HG02981 (cell line): ENCODE measurements at regions not wholly inside any gene's neighbourhood (a gene's known extent, or its start where the extent isn't known, plus 50 kb on each side); places are given as distances from the start of the nearest gene placed in this dataset.
"Not testable (repeated sequence)": the region's sequence is repeated elsewhere in the genome, so short reads cannot be mapped to it uniquely, and the experiment has no call there.

Source experiments
- ATAC-seq: cut with Tn5 transposase; IDR thresholded peaks from one replicate; pipeline ENCODE4 v1.9.1; 2021; ENCODE audit warnings: mild to moderate bottlenecking, moderate library complexity; ENCODE audit not compliant: unreplicated experiment

DNA sequence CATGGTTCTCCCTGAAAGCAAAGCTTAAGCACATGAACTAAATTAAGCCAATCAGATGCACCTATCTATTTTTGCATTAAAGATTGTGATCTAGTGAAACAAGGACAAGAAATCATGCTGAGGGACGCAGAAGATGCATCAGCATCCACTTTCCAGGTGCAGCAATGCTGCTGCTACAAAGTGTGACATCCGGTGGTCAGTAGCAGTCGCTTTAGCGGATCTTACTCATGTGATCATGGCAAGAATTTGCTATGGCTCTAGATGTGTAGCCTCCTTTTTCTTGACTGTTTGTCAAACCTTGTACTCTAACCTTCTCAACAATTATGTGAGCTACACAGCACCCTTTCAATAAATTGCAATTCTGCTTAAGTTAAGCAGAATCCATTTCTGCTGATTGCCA lies 126.8 kb upstream of the SMLR1 start:
- ATAC-seq: no peak

DNA sequence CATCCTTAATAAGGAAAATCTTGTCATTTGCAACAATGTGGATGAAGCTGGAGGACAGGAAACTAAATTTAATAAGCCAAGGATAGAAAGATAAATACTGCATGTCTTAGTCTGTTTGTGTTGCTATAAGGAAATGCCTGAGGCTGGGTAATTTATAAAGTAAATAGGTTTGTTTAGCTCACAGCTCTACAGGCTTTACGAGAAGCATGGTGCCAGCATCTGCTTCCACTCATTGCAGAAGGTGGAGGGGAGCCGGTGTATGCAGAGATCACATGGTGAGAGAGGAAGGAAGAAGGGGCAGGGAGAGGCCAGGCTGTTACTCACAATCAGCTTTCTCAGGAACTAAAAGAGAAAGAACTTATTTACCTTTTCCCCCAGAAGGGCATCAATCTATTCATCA lies 118.9 kb upstream of the SMLR1 start:
- ATAC-seq: no peak

DNA sequence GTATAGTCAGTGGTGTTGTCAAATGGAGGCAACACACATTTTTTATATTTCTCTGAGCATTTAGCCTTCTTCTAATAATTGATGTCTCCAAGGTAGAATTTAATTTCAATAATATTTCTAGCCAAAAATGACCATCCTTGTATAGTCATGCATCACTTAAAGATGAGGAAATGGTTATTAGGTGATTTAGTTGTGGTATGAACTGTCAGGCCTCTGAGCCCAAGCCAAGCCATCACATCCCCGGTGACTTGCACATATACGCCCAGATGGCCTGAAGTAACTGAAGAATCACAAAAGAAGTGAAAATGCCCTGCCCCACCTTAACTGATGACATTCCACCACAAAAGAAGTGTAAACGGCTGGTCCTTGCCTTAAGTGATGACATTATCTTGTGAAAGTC lies 115.6 kb upstream of the SMLR1 start:
- not testable (repeated sequence) for ATAC-seq

DNA sequence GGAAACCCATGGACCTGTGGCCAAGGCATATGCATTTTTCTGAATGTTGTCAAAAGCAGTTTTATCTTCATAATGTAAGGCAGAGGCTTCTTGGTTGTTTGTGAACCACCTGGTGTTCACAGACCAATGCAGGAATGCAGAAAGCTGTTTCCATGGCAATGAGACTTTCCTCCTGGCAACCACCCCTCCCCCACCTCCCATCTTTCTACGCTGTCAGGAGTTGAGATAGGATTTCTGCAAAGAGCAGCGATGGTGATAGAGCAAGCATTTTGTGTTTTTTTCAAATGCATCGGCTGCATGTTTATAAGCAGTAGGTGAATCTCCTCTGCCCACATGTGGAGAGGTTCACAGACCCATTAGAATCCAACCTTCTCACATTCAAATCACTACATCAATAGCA lies 114.1 kb upstream of the SMLR1 start:
- no peak for ATAC-seq

DNA sequence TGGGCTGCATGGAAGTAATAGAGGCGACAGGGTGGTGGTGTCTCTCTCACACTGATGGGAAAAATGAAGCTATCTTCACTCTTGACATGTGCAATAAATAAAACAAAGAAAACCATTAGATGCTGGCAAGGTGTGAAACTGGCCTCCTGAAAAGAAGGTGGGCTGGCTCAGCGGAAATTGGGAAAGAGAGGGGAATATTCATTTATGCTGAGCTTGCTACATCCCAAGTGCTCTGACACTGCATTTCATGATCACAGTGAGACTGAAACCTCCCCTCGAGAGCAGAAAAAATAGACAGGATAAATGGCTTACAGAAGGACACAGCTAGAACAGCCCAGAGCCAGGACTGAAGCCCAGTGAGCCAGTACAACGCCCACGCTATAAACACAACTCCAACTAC lies 112.1 kb upstream of the SMLR1 start:
- ATAC-seq: no peak

DNA sequence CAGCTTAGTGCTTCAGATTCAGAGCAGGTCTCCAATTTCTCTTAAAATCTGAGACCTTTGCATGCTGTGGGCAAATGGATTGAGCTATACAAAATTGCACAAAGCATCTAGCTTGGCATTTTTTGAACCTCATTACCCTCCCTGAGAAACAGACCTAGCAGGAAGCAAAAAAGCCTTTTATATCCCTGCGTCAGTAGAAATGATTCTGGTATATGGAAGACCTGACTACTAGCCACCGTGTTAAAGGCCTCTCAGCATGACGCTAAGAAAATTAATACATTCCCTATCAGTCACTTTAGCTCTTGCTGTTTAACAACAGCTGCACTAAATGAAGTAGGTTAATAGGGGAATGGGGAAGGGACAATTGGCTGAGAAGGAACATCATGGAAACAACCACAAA lies 110.7 kb upstream of the SMLR1 start:
- ATAC-seq: no peak

DNA sequence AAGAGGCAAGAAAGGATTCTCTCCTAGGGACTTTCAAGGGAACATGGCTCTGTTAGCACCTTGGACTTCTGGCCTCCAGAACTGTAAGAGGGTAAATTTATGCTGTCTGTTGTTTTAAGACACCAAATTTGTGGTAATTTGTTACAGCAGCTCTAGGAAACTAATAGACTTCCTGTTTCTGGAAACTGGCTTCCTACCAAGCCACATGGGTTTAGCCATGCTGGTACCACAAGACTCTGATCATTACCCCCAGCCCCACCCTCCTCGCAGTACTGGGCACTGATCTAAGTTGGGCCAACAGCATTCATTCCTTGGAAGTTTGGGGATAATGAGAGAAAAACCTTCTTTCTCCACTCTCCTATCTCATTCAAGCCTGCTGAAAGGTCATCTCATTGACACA lies 109.5 kb upstream of the SMLR1 start:
- ATAC-seq: no peak

DNA sequence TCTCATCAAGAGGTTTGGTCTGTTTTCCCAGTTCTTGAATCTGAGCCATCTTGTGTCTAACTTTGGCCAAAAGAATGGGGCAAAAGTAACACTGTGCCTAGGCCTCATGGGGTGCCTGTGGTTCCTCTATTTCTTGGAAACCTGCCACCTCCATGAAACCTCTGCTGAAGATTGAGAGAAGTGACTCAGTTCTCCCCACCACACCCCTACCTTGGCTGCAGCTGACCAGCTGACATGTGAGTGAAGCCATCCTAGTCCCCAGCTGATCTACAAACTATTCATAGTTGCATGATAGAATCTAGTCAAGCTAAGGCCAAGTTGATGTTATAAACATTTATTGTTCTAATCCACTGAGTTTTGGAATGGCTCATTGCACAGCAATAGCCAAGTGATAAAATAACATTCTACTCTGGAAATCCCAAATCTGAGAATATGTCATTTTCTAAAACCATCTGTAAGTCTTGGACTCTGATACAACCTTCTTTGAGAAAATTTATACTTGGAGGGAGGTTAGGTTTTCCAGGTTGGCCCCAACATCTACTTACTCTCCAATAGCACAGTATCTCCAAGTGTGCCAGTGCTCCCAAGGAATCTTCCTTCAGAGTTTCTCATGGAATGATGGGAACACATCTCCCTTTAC lies 107.0 kb upstream of the SMLR1 start:
- ATAC-seq: no peak

DNA sequence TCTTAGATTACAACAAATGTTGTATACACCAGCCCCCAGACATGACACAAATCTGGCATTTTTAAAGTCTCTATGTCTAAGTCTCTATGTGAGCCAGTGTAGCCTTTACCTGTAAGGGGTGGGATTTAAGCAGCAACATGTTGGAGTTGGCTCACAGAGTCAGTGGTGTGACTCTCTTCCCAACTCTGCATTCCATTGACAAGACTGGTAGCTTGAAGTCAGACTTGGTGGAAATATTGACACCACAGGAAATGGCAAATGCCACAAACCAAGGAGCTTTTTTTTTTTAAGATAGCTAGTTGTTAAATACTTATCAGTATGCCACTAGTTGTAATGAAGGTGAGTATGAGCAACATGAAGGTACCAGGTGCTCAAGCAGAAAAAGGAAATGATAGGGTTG lies 103.1 kb upstream of the SMLR1 start:
- ATAC-seq: no peak

DNA sequence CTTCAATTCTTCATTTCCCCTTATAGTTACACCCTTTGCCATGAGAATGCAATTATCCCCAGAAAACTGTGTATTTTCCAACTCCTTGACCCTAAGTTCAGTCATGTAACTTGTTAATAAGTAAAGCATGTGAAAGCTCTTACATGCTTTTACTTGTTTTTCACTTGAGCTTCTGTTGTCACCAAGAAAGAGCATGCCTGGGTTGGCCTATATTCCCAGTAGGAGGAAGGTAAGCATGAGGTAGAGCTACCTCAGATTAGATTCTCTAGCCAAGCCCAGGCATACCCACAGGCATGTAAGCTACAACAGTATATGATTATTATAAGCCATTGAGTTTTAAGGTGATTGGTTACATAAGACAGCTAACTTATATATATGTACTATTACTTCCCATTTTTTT lies 101.7 kb upstream of the SMLR1 start:
- ATAC-seq: no peak

DNA sequence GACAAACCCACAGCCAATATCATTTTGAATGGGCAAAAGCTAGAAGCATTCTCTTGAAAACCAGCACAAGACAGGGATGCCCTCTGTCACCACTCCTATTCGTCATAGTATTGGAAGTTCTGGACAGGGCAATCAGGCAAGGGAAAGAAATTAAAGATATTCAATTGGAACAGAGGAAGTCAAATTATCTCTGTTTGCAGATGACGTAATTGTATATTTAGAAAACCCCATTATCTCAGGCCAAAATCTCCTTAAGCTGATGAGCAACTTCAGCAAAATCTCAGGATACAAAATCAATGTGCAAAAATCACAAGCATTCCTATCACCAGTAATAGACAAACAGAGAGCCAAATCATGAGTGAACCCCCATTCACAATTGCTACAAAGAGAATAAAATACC lies 99.1 kb upstream of the SMLR1 start:
- not testable (repeated sequence) for ATAC-seq

DNA sequence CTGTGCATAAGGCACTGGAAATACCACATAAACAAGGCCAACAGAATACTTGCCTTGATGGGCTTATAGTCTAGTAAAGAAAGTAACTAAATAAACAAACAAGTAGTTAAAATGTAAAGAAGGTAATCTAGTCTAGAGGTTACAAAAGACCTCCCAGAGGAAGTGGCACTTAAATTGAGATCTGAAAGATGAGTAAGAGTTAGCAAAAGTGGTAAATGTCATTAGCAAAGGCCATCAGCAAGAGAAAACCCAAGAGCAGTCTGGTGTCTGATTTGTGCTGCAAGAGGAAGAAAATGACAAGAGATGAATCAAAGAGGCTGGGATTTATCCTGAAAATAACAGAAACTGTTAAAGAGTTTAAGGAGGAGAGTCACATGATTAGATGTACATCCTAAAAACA lies 96.6 kb upstream of the SMLR1 start:
- no peak for ATAC-seq

DNA sequence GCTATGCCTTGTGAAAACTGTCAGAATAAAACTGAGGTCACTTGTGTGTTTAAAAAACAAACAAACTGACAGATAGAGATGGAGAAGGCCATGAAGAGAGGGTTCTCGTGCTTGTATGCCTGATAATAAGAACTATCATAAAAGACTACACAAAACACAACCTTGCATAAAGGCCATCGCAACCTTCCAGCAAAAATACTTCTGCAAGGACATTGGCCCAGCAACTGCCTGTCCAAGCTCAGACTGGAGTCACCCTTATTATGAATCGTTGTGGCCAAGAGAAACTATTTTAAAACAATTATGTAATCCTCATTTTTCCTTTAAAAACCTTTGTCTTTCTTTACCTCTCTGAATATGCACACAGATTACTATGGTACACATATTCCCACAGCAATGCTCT lies 93.0 kb upstream of the SMLR1 start:
- ATAC-seq: no peak

DNA sequence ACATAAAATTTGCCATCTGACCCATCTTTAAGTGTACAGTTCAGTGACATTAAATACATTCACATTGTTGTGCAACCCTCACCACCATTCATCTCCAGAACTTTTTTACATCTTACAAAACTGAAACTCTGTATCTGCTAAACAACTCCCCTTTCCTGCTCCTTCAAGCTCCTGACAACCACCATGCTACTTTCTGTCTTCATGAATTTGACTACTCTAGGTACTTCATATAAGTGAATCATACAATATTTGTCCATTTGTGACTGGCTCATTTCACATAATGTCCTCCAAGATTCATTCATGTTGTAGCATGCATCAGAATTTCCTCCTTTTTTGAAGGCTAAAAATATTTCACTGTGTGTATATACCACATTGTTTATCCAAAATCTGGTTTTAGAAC lies 86.9 kb upstream of the SMLR1 start:
- no peak for ATAC-seq

DNA sequence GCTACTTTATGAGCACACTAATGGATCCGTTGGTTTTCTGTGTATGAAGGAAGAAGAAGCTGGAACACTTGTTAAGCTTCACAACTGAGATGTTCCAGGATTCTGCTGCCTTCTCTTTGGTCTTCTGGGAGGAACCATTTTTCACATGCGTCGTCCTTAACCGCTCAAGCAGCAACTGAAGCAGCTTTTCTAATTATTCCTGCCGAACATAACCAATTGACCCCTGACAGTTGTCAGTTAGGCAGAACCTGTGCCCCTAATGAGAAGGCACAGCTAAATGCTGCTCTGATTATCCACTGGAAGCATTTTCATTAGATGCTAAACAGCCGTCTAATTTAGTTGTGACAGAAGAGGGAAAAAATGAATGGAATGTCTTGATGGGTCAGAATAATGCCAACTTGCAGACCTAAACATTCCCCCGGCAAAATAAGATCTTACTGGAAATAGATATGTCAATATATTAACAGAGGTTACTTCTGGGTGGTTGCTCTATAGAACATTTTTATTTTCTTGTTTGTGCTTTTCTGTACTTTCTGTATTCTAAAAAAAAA lies 85.0 kb upstream of the SMLR1 start:
- ATAC-seq: no peak

DNA sequence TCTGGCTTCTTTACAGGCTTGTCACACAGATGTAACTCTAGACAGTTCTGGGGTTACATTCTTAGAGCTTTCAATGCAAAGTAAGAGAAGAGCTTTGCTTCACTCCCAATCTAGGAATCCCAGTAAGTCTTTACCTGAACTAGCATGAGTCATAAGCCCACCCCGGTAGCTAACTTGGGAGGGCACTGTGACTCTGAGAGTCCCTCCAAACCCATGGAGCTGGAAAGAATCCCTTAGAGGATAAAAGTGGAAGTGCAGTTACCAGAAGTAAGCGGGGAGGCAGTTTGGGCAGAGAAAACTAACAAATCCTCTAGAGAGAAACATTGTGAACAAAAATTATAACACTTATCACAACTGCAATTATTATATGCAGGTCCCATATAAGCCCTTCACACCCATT lies 84.0 kb upstream of the SMLR1 start:
- no peak for ATAC-seq

DNA sequence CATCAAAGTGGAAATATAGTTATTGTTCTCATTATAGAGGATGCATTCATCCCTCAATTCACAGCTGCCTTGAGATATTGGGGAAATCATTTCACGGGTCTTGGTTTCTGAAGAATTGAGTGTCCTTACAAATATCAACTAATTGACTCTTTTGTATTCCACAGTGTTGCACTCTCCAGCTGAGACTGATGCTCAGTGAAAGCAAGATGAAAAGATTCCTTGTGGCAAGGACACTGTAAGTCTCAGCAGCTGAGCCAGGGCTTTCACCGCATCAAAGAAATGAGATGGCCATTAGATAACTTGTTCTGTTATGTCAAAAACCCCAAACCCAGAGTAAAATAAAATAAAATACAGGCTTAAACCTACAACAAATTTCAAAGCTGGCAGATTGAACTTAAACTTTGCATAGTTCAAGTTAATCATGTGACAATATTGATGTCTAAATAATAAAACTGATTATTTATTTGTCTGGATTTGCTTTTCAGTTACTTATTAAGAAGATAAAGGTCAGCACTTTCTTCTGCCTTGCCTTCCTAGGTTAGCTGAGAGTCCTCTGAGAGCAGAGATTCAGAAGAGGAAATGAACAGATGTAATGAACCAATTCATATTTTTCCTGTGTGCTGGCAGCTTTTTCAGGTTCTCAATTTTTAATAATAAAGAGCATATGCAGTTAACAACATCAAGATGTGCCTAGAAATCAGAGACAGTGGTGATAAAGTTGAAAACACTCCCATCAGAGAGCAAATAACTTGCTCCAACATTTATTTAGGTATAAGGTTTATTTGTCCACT lies 82.4 kb upstream of the SMLR1 start:
- ATAC-seq: no peak

DNA sequence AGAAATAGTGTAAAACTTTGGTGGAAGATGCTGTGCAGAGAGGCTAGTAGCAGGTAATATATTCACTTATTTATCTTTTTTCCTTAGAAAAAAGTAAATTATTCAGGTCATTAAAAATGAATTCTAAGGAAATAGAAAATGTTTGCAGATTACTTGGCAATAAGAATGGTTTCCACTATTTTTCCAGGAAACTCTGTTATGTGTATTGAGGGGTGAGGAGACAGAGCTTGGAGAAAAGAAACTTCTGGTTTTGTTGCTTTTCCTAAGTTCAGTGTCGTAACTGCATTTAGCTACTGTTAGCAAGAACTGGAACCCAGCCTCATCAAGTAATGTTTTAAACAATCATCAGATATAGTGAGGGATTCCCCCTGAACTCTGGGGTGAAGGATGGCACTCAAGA lies 79.2 kb upstream of the SMLR1 start:
- ATAC-seq: no peak

DNA sequence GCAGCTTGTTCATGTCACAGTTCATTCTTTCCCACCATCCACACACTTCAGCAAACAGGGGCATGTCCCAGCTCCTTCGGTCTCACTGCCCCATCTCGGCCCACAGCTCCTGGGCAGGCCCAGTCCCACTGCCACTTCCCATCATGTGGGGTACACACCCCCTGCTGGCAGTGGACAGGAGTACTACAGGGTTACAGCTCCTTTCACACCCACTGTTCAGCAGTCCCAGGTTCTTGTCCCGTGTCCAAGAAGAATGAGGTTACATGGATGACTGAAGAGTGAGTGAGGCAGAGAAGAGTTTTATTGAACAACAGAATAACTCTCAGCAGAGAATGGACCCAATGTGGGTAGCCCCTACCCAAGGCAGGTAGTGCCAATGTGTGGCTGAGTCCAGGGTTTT lies 77.8 kb upstream of the SMLR1 start:
- ATAC-seq: no peak

DNA sequence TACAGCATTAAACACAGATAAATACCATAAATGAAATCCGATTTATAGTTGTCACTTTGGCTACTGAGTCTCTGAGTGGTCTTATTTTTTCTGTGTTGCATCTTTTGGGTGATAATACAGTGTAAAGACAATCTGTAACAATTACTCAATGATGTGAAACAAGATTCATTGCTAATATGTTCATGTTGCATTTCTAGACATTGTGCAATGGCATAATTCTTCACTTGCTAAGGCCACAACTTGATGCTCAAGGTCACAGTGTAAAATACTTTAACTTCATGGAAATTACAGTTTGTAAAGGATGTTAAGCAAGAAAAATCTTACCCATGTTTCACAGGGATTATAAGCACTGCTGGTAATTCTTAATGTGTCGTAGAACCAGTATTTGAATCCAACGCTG lies 74.9 kb upstream of the SMLR1 start:
- ATAC-seq: no peak

DNA sequence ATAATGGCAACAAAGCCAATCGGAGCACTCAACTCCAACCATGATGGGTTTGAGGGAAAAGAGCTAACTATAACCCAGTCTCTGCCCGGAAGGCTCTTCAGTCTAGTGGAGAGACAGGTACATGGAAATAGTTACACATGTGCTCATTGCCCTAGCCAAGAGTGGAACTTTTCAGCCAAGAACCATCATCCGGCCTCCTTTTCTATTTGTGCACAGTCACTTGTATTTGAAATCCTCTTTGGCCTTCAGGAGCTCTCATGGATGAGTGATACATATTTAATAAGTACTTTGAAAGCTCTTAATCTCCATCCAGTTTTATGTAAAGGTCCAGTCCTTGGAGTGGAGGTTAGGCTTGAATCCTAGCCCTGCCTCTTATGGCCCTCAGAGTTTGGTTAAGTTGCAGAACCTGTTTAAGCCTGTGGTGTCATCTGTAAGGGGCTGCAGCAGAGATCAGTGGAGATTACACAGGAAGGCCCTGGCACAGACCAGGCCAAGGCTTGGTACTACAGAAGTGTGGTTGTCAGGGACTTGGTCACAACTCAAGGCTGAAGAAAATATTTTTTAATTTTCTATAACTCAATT lies 72.3 kb upstream of the SMLR1 start:
- no peak for ATAC-seq

DNA sequence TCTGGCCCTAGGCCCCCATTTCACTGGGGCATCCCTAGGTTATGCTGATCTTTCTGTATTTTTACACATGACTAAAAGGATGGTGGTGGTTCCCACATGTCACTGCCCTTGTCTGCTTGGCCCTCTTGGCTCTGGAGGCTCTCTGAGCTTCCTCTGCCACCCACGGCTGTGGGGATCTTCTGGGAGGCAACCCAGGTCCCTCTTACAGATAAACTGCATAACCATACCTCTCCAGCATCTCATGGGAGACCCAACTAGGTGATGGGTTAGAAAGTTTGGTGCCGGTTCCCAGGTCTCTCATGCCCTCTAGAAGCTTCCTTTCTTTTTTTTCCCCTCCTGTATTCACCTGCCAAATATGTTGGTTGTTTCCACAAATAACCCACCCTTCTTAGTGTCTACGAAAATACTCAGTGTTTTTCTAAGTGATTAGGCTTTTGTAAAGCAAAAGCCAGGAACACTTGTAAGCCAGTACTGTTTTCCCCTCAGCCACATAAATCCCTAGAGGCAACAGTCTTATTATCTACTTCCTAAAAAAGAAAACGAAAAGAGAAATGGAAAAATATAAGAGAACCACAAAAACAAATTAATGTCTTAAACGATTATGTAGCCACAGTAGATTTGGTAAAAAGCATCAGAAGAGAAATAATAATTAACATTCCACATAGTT lies 71.7 kb upstream of the SMLR1 start:
- ATAC-seq: no peak
